Activated T-helper 17 cell treated with anti-CD3 and anti-CD28 coated beads, Interleukin-2, amount 50 U/mL, for 72 hours (primary cell): ENCODE measurements at regions not wholly inside any gene's neighbourhood (a gene's known extent, or its start where the extent isn't known, plus 50 kb on each side); places are given as distances from the start of the nearest gene placed in this dataset.

Experiments
- ATAC-seq: fragments of 150-1000 bp; cut with Tn5 transposase; replicated peaks from 2 replicates; pipeline ENCODE4 v1.10.0; 2021; ENCODE audit warnings: mild to moderate bottlenecking, moderate library complexity
- H3K27ac Mint-ChIP-seq: one replicate; pipeline ENCODE4 v1.8.0; 2022; ENCODE audit warnings: mixed read lengths
- H3K27me3 Mint-ChIP-seq: one replicate; pipeline ENCODE4 v1.8.0; 2022; ENCODE audit warnings: mixed read lengths
- H3K36me3 Mint-ChIP-seq: one replicate; pipeline ENCODE4 v1.8.0; 2022; ENCODE audit warnings: low read depth, mild to moderate bottlenecking, mixed read lengths
- H3K4me1 Mint-ChIP-seq: one replicate; pipeline ENCODE4 v1.8.0; 2022; ENCODE audit warnings: mixed read lengths
- H3K4me3 Mint-ChIP-seq: one replicate; pipeline ENCODE4 v1.8.0; 2022; ENCODE audit warnings: mild to moderate bottlenecking, mixed read lengths
- H3K9me3 Mint-ChIP-seq: one replicate; pipeline ENCODE4 v1.8.0; 2022; ENCODE audit warnings: mixed read lengths

- no peak for ATAC-seq
- no peak overlapping the region for H3K27ac Mint-ChIP-seq
- H3K4me1 Mint-ChIP-seq = no peaks in the 10 kb centered on the region
- no peaks in the 10 kb centered on the region for H3K36me3 Mint-ChIP-seq
- H3K9me3 Mint-ChIP-seq = peaks cover 11% of the 10 kb centered on the region
- H3K4me3 Mint-ChIP-seq = no peak overlapping the region
- H3K27me3 Mint-ChIP-seq = no peaks in the 10 kb centered on the region
These were observed 371.7 kb upstream of the CELF4 start for GRCh38 chr18:37937287-37937686.

DNA sequence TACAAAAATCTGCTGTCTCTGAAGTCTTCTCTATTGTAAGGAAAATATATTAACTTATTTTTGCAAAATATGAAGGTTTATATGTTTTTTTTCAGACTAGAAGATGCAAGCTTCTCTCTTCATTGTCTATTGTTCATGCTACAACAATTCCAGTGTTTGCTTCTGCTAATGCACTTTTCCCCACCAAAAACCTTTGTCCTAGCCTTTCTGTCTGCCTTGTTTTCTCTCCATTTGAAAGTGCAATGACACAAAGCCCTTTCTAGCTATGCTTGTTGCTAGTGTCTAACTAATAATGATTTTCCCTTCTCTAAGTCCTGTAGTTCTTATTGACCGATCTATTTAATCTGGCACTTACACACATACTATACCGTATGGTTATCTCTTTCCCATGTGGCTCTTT is 369.5 kb upstream of the CELF4 start:
- H3K4me1 Mint-ChIP-seq = no peaks in the 10 kb centered on the region
- H3K27ac Mint-ChIP-seq = no peak overlapping the region
- no peaks in the 10 kb centered on the region for H3K36me3 Mint-ChIP-seq
- no peak for ATAC-seq
- H3K4me3 Mint-ChIP-seq = no peak overlapping the region
- H3K27me3 Mint-ChIP-seq = no peaks in the 10 kb centered on the region
- peaks cover 11% of the 10 kb centered on the region for H3K9me3 Mint-ChIP-seq

GRCh38 chr18:37930640-37931039 is 365.0 kb upstream of the CELF4 start:
- H3K27me3 Mint-ChIP-seq = no peaks in the 10 kb centered on the region
- no peak for ATAC-seq
- H3K9me3 Mint-ChIP-seq = peaks cover 4% of the 10 kb centered on the region
- H3K4me3 Mint-ChIP-seq = no peak overlapping the region
- no peaks in the 10 kb centered on the region for H3K4me1 Mint-ChIP-seq
- no peak overlapping the region for H3K27ac Mint-ChIP-seq
- no peaks in the 10 kb centered on the region for H3K36me3 Mint-ChIP-seq

- H3K27ac Mint-ChIP-seq = no peak overlapping the region
- ATAC-seq = no peak
- H3K36me3 Mint-ChIP-seq = no peaks in the 10 kb centered on the region
- H3K4me1 Mint-ChIP-seq = no peaks in the 10 kb centered on the region
- H3K4me3 Mint-ChIP-seq = no peak overlapping the region
- H3K27me3 Mint-ChIP-seq = no peaks in the 10 kb centered on the region
- H3K9me3 Mint-ChIP-seq = no peaks in the 10 kb centered on the region
These were observed 356.6 kb upstream of the CELF4 start for GRCh38 chr18:37922162-37922561.

GRCh38 chr18:37920865-37921264 is 355.3 kb upstream of the CELF4 start:
- no peak overlapping the region for H3K4me3 Mint-ChIP-seq
- H3K27ac Mint-ChIP-seq = no peak overlapping the region
- no peaks in the 10 kb centered on the region for H3K4me1 Mint-ChIP-seq
- no peaks in the 10 kb centered on the region for H3K27me3 Mint-ChIP-seq
- H3K36me3 Mint-ChIP-seq = no peaks in the 10 kb centered on the region
- H3K9me3 Mint-ChIP-seq = peaks cover 4% of the 10 kb centered on the region
- no peak for ATAC-seq

GRCh38 chr18:37913051-37913450 is 347.5 kb upstream of the CELF4 start:
- H3K36me3 Mint-ChIP-seq = no peaks in the 10 kb centered on the region
- no peak overlapping the region for H3K4me3 Mint-ChIP-seq
- H3K27me3 Mint-ChIP-seq = no peaks in the 10 kb centered on the region
- H3K9me3 Mint-ChIP-seq = peaks cover 5% of the 10 kb centered on the region
- no peak overlapping the region for H3K27ac Mint-ChIP-seq
- ATAC-seq = no peak
- no peaks in the 10 kb centered on the region for H3K4me1 Mint-ChIP-seq

- Mint-ChIP-seq H3K4me3 (no peak overlapping the region), H3K36me3 (no peaks in the 10 kb centered on the region), H3K27ac (no peak overlapping the region), H3K27me3 (no peaks in the 10 kb centered on the region), H3K4me1 (no peaks in the 10 kb centered on the region), H3K9me3 (peaks cover 20% of the 10 kb centered on the region)
- ATAC-seq = no peak
These were observed 336.7 kb upstream of the CELF4 start for GRCh38 chr18:37902344-37902743.

DNA sequence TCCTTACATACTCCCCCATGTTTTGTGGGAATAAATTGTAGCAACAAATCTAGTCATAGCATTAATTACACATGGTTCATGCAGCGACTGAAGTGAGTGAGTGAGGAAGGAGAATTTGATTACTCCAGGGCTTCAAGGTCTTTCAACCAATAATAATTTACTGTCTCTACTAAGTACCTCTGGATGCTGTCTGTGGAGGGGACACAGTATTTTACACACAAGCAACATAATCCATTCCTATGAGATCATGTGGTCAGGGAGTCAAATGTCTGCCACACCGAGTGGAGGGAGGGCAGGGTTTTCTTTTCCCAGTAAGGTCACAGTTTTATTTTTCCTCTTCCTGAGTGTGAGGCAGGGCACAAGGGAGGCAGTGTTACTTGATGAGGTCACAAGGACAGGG is 334.7 kb upstream of the CELF4 start:
- no peaks in the 10 kb centered on the region for H3K27me3 Mint-ChIP-seq
- ATAC-seq = no peak
- H3K27ac Mint-ChIP-seq = no peak overlapping the region
- no peaks in the 10 kb centered on the region for H3K36me3 Mint-ChIP-seq
- H3K4me1 Mint-ChIP-seq = no peaks in the 10 kb centered on the region
- no peak overlapping the region for H3K4me3 Mint-ChIP-seq
- peaks cover 11% of the 10 kb centered on the region for H3K9me3 Mint-ChIP-seq

- Mint-ChIP-seq H3K4me3 (no peak overlapping the region), H3K27me3 (no peaks in the 10 kb centered on the region), H3K36me3 (no peaks in the 10 kb centered on the region), H3K27ac (no peak overlapping the region), H3K9me3 (peaks cover 12% of the 10 kb centered on the region), H3K4me1 (no peaks in the 10 kb centered on the region)
- no peak for ATAC-seq
These were observed 324.4 kb upstream of the CELF4 start for GRCh38 chr18:37889963-37890362.

DNA sequence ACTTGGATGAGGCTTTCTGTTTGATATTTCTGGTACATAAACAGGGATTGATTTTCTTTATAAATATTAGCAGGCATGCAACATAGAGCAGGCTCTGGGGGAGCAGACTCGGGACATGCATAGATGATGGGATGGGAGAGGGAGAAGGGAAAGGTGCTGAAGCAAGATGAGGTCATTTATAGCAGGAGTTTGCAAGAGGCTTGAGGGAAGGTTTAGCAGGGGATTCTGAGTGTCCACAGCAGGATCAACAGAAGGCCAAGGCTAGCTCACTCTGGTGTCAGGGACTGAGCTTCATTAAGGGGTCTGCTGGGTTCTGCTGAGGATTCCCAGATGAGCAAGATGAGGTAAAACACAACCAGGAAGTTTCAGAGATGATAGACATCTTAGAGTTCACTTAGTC is 309.1 kb upstream of the CELF4 start:
- H3K27me3 Mint-ChIP-seq = no peaks in the 10 kb centered on the region
- ATAC-seq = no peak
- peaks cover 4% of the 10 kb centered on the region for H3K9me3 Mint-ChIP-seq
- no peaks in the 10 kb centered on the region for H3K36me3 Mint-ChIP-seq
- H3K27ac Mint-ChIP-seq = no peak overlapping the region
- H3K4me3 Mint-ChIP-seq = no peak overlapping the region
- H3K4me1 Mint-ChIP-seq = no peaks in the 10 kb centered on the region

DNA sequence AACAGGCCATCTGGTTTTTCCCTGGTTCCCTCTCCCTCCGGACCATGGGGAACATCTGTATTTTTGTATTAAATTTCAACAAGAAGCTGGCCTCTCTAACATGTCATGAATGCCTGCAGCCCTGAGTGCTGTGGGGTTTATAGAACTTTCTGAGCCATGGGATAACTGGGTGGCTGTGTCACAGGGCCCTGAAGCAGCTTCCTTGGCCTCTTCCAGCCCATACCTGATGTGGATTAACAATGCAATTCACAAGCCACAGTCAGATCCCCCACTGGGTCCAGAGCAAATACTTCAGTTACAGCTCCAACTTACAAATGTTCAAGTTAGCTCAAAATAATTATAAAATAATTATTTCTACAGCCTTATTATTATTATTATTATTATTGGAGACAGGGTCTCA is 307.8 kb upstream of the CELF4 start:
- H3K36me3 Mint-ChIP-seq = no peaks in the 10 kb centered on the region
- H3K27ac Mint-ChIP-seq = no peak overlapping the region
- no peaks in the 10 kb centered on the region for H3K4me1 Mint-ChIP-seq
- no peak for ATAC-seq
- no peaks in the 10 kb centered on the region for H3K27me3 Mint-ChIP-seq
- peaks cover 4% of the 10 kb centered on the region for H3K9me3 Mint-ChIP-seq
- H3K4me3 Mint-ChIP-seq = no peak overlapping the region

GRCh38 chr18:37872562-37872961 is 307.0 kb upstream of the CELF4 start:
- H3K9me3 Mint-ChIP-seq = peaks cover 4% of the 10 kb centered on the region
- H3K4me3 Mint-ChIP-seq = no peak overlapping the region
- no peak for ATAC-seq
- no peak overlapping the region for H3K27ac Mint-ChIP-seq
- H3K27me3 Mint-ChIP-seq = no peaks in the 10 kb centered on the region
- H3K36me3 Mint-ChIP-seq = no peaks in the 10 kb centered on the region
- no peaks in the 10 kb centered on the region for H3K4me1 Mint-ChIP-seq

DNA sequence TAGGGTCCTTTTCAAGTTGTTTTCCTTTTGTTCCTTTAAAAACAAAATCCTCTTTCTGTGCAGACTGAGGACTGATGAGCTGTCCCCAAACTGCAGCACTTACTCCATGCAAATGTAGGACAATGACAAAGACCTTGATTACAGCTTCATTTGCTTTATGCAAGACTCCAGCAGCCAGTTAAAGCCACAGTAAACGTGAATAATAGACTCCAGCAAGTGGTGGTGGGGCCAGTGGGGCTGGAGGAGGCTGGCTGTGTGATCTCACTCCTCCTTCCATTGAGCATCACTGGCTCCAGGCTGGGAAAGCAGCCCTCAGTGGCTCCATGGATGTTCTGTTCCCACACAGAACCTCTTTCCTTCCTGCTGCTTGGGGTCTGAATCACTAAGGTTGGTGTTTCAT is 306.0 kb upstream of the CELF4 start:
- Mint-ChIP-seq H3K27me3 (no peaks in the 10 kb centered on the region), H3K4me1 (no peaks in the 10 kb centered on the region), H3K9me3 (peaks cover 4% of the 10 kb centered on the region), H3K4me3 (no peak overlapping the region), H3K27ac (no peak overlapping the region), H3K36me3 (no peaks in the 10 kb centered on the region)
- no peak for ATAC-seq

DNA sequence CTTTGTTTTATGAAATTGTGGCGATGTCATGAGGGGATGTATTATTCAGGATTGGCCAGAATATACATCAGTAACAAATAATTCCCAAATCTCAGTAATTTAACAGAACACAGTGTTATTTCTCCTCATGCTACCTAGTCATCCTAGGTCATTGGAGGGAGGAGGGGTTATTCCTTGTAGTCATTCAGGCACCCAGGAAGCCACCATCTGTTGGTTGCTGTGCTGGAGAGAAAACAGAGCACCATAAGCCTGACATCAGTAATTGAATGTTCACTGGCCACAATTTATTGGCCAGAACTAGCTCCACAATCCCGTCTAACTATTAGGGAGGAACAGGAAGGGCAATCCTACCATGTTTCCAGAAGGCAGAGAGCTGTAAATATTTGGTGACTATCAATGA is 303.5 kb upstream of the CELF4 start:
- no peak for ATAC-seq
- H3K36me3 Mint-ChIP-seq = no peaks in the 10 kb centered on the region
- no peaks in the 10 kb centered on the region for H3K4me1 Mint-ChIP-seq
- H3K9me3 Mint-ChIP-seq = peaks cover 11% of the 10 kb centered on the region
- H3K27ac Mint-ChIP-seq = no peak overlapping the region
- no peaks in the 10 kb centered on the region for H3K27me3 Mint-ChIP-seq
- H3K4me3 Mint-ChIP-seq = no peak overlapping the region

DNA sequence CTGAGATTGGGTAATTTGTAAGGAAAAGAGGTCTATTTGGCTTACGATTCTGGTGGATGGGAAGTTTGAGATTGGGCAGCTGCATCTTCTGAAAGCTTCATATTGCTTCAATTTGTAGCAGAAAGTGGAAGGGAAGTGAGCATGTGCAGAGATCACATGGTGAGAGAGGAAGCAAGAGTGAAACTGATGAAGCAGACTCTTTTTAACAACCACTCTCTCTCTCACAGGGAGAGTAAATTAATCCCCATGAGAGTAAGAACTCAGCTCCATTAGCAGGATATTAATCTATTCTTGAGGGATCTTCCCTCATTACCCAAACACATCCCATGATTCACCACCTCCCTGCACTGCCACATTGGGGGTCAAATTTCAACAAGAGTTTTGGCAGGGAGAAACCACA is 298.5 kb upstream of the CELF4 start:
- H3K27ac Mint-ChIP-seq = no peak overlapping the region
- no peak for ATAC-seq
- peaks cover 16% of the 10 kb centered on the region for H3K9me3 Mint-ChIP-seq
- no peak overlapping the region for H3K4me3 Mint-ChIP-seq
- no peaks in the 10 kb centered on the region for H3K36me3 Mint-ChIP-seq
- no peaks in the 10 kb centered on the region for H3K4me1 Mint-ChIP-seq
- no peaks in the 10 kb centered on the region for H3K27me3 Mint-ChIP-seq

DNA sequence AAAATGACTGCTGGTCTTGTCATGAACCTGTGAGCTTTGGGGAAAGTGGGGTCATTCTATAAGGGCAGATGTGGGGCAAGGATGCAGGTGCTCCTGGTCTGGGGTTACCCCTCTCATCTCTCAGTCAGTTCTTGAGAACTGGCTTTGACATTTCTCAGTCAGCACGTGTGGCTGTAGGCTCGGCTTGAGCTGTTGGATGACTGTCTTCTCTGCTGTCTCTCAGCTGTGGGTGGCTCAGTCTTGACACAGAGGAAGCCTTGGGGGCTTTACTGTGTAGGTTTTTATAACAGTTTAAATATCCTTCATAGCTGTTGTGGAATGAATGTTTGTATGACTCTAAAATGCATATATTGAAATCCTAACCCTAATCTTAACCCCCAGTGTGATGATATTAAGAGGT is 296.4 kb upstream of the CELF4 start:
- Mint-ChIP-seq H3K9me3 (peaks cover 16% of the 10 kb centered on the region), H3K27ac (no peak overlapping the region), H3K27me3 (no peaks in the 10 kb centered on the region), H3K4me3 (no peak overlapping the region), H3K36me3 (no peaks in the 10 kb centered on the region), H3K4me1 (no peaks in the 10 kb centered on the region)
- no peak for ATAC-seq
